HepG2 (cell line): ENCODE measurements at regions not wholly inside any gene's neighbourhood (a gene's known extent, or its start where the extent isn't known, plus 50 kb on each side); places are given as distances from the start of the nearest gene placed in this dataset.
"Not testable (repeated sequence)": the region's sequence is repeated elsewhere in the genome, so short reads cannot be mapped to it uniquely, and the experiment has no call there.

Experiments used
- ATAC-seq: fragments of 200-7000 bp; cut with Tn5 transposase; 3 replicates; pipeline ENCODE4 v1.9.1; 2020; ENCODE audit warnings: mild to moderate bottlenecking, moderate library complexity
- BruUV-seq: library from RNA; stranded (reverse); fragments of 400-500 nt; replicated peaks from 2 replicates; lab custom pipeline; 2021; lab: Mats Ljungman, UMichigan
- CTCF ChIA-PET: fragments of 300-600 bp; formaldehyde crosslinking; extraction: SDS; loops from one replicate; lab custom pipeline; 2021; ENCODE audit warnings: low total read pairs, inconsistent platforms, low intra/inter-chr PET ratio; lab: Yijun Ruan, JAX
- POLR2A ChIA-PET: fragments of 350-600 bp; sonication (Branson Sonifier 250); formaldehyde crosslinking; loops from one replicate; lab custom pipeline; 2020; ENCODE audit warnings: antibody characterized with exemption, inconsistent platforms; lab: Yijun Ruan, JAX
- DNase-seq: peaks from one replicate; pipeline ENCODE4 v3.0.0-alpha.2; 2015; ENCODE audit warnings: low spot score
- FAIRE-seq: peaks from 3 replicates; lab custom pipeline; 2011; peaks lifted over from hg19 to GRCh38; lab: Jason Lieb, UNC
- H2AFZ ChIP-seq: one replicate; pipeline ENCODE4 v1.6.1; 2011; ENCODE audit warnings: low read length, inconsistent platforms
- H3K27ac ChIP-seq: fragments of 300-600 bp; 3 replicates; pipeline ENCODE4 v1.8.0; 2011; ENCODE audit warnings: mixed run types, mild to moderate bottlenecking, mixed read lengths, low read length, inconsistent platforms; ENCODE audit not compliant: insufficient read depth; ENCODE audit errors: extremely low read length
- H3K27me3 ChIP-seq, 2 experiments: fragments of 200-600 bp in 1 of 2; 2 replicates in 1 of 2; 3 replicates in 1 of 2; pipeline versions ENCODE4 v1.6.0 to v1.8.0; 2011; ENCODE audit warnings: low read length in 2 of 2, mild to moderate bottlenecking in 2 of 2, moderate library complexity in 2 of 2, inconsistent platforms in 1 of 2; ENCODE audit not compliant: insufficient read depth in 2 of 2, control insufficient read depth in 1 of 2
- H3K36me3 ChIP-seq, 2 experiments: fragments of 200-600 bp in 1 of 2; replicated peaks in 1 of 2; 2 replicates in 1 of 2; 3 replicates in 1 of 2; pipeline versions ENCODE4 v1.5.1 to v1.8.0; 2011; ENCODE audit warnings: low read length in 2 of 2, inconsistent platforms in 1 of 2; ENCODE audit not compliant: insufficient read depth in 2 of 2, control insufficient read depth in 1 of 2
- H3K4me1 ChIP-seq: 2 replicates; pipeline ENCODE4 v1.5.1; 2012; ENCODE audit warnings: low read length, inconsistent platforms; ENCODE audit not compliant: insufficient read depth
- H3K4me2 ChIP-seq: 2 replicates; pipeline ENCODE4 v1.6.0; 2011; ENCODE audit warnings: low read depth, low read length, inconsistent platforms
- H3K4me3 ChIP-seq, 3 experiments: fragments of 200-600 bp in 1 of 3; sonication (generic), shearing (Covaris generic) in 1 of 3; replicated peaks in 1 of 3; 2 replicates each; pipeline ENCODE4 v1.5.1; 2011 to 2016; ENCODE audit warnings: low read length in 3 of 3, inconsistent platforms in 2 of 3, low read depth in 2 of 3, mild to moderate bottlenecking in 2 of 3, control low read depth in 1 of 3, mixed read lengths in 1 of 3; ENCODE audit not compliant: insufficient read depth in 1 of 3
- H3K79me2 ChIP-seq: one replicate; pipeline ENCODE4 v1.6.1; 2011; ENCODE audit warnings: low read length, inconsistent platforms; ENCODE audit not compliant: insufficient read depth
- H3K9ac ChIP-seq: 2 replicates; pipeline ENCODE4 v1.6.0; 2011; ENCODE audit warnings: mild to moderate bottlenecking, low read depth, low read length, inconsistent platforms; ENCODE audit not compliant: insufficient read depth
- H3K9me3 ChIP-seq: 2 replicates; pipeline ENCODE4 v1.5.1; 2012; ENCODE audit warnings: mild to moderate bottlenecking, low read length
- H4K20me1 ChIP-seq: 2 replicates; pipeline ENCODE4 v1.6.0; 2011; ENCODE audit warnings: inconsistent platforms, mild to moderate bottlenecking, low read length, moderate library complexity; ENCODE audit not compliant: insufficient read depth
- ELF1 ChIP-seq: sonication (generic); formaldehyde crosslinking; IDR thresholded peaks from 2 replicates; pipeline ENCODE4 v1.4.0; 2020; ENCODE audit warnings: missing genetic modification reagents
- EZH2 ChIP-seq: conservative IDR thresholded peaks from 2 replicates; pipeline ENCODE4 v1.6.1; 2012; ENCODE audit warnings: mild to moderate bottlenecking, low read depth, low read length, moderate library complexity
- KAT7 ChIP-seq: IDR thresholded peaks from 2 replicates; pipeline ENCODE4 v1.6.1; 2018; ENCODE audit warnings: borderline replicate concordance, missing compliant biosample characterization
- SOX13 ChIP-seq, 3 experiments: fragments of 450-650 bp in 1 of 3; sonication (generic) in 1 of 3; formaldehyde crosslinking in 1 of 3; IDR thresholded peaks in 2 of 3; conservative IDR thresholded peaks in 1 of 3; 2 replicates each; pipeline versions ENCODE4 v1.5.0 to v1.6.1; 2016 to 2020; ENCODE audit warnings: antibody characterized with exemption in 1 of 3, mild to moderate bottlenecking in 1 of 3, missing compliant biosample characterization in 1 of 3, missing genetic modification reagents in 1 of 3, moderate library complexity in 1 of 3
- SRSF1 ChIP-seq: fragments of 200-400 bp; formaldehyde crosslinking; optimal IDR thresholded peaks from 2 replicates; pipeline ENCODE3; 2017; ENCODE audit warnings: mild to moderate bottlenecking, low read depth, low read length, moderate library complexity
- THYN1 ChIP-seq: sonication (generic); formaldehyde crosslinking; IDR thresholded peaks from 2 replicates; pipeline ENCODE4 v1.8.1; 2023; ENCODE audit warnings: low read depth, mild to moderate bottlenecking, moderate library complexity, missing genetic modification reagents, borderline replicate concordance
- YEATS4 ChIP-seq: sonication (generic); formaldehyde crosslinking; IDR thresholded peaks from 2 replicates; pipeline ENCODE4 v1.4.0; 2020; ENCODE audit warnings: missing genetic modification reagents, borderline replicate concordance
- ZFP37 ChIP-seq: sonication (generic); formaldehyde crosslinking; IDR thresholded peaks from 2 replicates; pipeline ENCODE4 v1.4.0; 2020; ENCODE audit warnings: missing genetic modification reagents, borderline replicate concordance
- ZNF768 ChIP-seq: sonication (generic); formaldehyde crosslinking; IDR thresholded peaks from 2 replicates; pipeline ENCODE4 v1.4.0; 2020; ENCODE audit warnings: missing genetic modification reagents
- WGBS: methylation state at CpG from one replicate; pipeline ENCODE4 v1.1.6; 2017; ENCODE audit warnings: low lambda C conversion rate; 5-methylcytosine and 5-hydroxymethylcytosine counted together
- in situ Hi-C: cut with HindIII; loops from 2 replicates; pipeline ENCODE4 v1.10.0; 2017; ENCODE audit warnings: low pct_unique_long_range_greater_than_20kb; ENCODE audit not compliant: extremely low pct_ligation_motif_present
- intact Hi-C: fragments of 100-400 bp; cut with micrococcal nuclease; formaldehyde crosslinking; loops from one replicate; pipeline ENCODE4 v1.10.0; 2022; ENCODE audit not compliant: unreplicated experiment
- TF ChIP-seq, protein P1 (sequence below): sonication (generic); formaldehyde crosslinking; IDR thresholded peaks from 2 replicates; pipeline ENCODE4 v1.4.0; 2020; ENCODE audit warnings: missing genetic modification reagents
- TF ChIP-seq, protein P2 (sequence below): sonication (generic); formaldehyde crosslinking; IDR thresholded peaks from 2 replicates; pipeline ENCODE4 v1.4.0; 2020; ENCODE audit warnings: mild to moderate bottlenecking, low read depth, missing genetic modification reagents
- TF ChIP-seq, protein P3 (sequence below): sonication (generic); formaldehyde crosslinking; IDR thresholded peaks from 2 replicates; pipeline ENCODE4 v1.8.0; 2022; ENCODE audit warnings: mild to moderate bottlenecking, missing genetic modification reagents

DNA sequence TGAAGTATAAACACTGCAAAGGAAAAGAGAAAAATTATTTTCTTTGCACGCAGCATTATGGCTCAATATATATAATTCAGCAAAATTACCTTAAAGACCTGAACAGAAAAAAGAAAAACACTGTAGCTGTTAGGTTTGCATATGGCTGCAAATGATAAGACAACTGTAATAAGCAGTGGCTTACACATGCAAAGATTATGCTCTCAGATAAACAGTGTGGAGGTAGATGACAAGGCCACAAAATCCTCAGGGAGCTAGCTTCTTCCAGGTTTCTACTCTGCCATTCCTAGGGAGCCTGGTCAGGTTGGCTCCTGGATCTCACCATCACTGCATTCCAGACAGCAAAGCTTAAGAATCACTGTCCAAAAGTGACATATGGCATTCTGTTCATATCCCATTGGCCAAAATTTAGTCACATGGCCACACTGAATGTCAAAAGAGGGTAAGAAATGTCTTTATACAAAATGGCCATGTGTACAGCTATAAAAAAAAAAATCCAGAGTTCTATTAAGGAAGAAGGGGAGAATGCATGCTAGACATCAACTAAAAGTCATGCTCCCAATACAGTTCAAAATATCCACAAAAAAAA lies 195.2 kb upstream of the SLC7A11 start:
- no TSS peak for BruUV-seq
- POLR2A ChIA-PET: no interaction called here
- 0% methylated on average over 1 of the region's 1 CpG for WGBS
- ATAC-seq (no peak), DNase-seq (no peak), FAIRE-seq (no peak)
- Histone ChIP-seq H3K27ac (no peak overlapping the region), H3K36me3 (no peaks in the 10 kb centered on the region), H3K9ac (no peak overlapping the region), H3K9me3 (no peaks in the 10 kb centered on the region), H3K4me1 (no peaks in the 10 kb centered on the region), H2AFZ (no peak overlapping the region), H4K20me1 (no peaks in the 10 kb centered on the region), H3K4me3 (no peak overlapping the region), H3K27me3 (no peaks in the 10 kb centered on the region), H3K4me2 (no peak overlapping the region), H3K79me2 (no peaks in the 10 kb centered on the region)
- intact Hi-C loops (no loop called here), in situ Hi-C loops (no loop called here)
- TF ChIP-seq, protein P1, sequence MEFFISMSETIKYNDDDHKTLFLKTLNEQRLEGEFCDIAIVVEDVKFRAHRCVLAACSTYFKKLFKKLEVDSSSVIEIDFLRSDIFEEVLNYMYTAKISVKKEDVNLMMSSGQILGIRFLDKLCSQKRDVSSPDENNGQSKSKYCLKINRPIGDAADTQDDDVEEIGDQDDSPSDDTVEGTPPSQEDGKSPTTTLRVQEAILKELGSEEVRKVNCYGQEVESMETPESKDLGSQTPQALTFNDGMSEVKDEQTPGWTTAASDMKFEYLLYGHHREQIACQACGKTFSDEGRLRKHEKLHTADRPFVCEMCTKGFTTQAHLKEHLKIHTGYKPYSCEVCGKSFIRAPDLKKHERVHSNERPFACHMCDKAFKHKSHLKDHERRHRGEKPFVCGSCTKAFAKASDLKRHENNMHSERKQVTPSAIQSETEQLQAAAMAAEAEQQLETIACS: no peak
- TF ChIP-seq KAT7: no peak
- TF ChIP-seq, protein P2, sequence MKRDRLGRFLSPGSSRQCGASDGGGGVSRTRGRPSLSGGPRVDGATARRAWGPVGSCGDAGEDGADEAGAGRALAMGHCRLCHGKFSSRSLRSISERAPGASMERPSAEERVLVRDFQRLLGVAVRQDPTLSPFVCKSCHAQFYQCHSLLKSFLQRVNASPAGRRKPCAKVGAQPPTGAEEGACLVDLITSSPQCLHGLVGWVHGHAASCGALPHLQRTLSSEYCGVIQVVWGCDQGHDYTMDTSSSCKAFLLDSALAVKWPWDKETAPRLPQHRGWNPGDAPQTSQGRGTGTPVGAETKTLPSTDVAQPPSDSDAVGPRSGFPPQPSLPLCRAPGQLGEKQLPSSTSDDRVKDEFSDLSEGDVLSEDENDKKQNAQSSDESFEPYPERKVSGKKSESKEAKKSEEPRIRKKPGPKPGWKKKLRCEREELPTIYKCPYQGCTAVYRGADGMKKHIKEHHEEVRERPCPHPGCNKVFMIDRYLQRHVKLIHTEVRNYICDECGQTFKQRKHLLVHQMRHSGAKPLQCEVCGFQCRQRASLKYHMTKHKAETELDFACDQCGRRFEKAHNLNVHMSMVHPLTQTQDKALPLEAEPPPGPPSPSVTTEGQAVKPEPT (CRISPR knock-in tag): no peak
- no peak for TF ChIP-seq SRSF1
- TF ChIP-seq EZH2: no peak
- no peak for TF ChIP-seq ZNF768 (CRISPR knock-in tag)
- TF ChIP-seq ELF1 (CRISPR knock-in tag): no peak
- TF ChIP-seq SOX13 (IDR thresholded peaks at IDR 0.05): no peak
- no peak for TF ChIP-seq SOX13 (CRISPR knock-in tag; conservative IDR thresholded peaks at IDR 0.05 in 1 of 2, IDR thresholded peaks at IDR 0.05 in 1 of 2)
- TF ChIP-seq YEATS4 (CRISPR knock-in tag): no peak
- no peak for TF ChIP-seq THYN1 (CRISPR knock-in tag)
- TF ChIP-seq ZFP37 (CRISPR knock-in tag): no peak
- TF ChIP-seq, protein P3, sequence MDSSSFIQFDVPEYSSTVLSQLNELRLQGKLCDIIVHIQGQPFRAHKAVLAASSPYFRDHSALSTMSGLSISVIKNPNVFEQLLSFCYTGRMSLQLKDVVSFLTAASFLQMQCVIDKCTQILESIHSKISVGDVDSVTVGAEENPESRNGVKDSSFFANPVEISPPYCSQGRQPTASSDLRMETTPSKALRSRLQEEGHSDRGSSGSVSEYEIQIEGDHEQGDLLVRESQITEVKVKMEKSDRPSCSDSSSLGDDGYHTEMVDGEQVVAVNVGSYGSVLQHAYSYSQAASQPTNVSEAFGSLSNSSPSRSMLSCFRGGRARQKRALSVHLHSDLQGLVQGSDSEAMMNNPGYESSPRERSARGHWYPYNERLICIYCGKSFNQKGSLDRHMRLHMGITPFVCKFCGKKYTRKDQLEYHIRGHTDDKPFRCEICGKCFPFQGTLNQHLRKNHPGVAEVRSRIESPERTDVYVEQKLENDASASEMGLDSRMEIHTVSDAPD (CRISPR knock-in tag): no peak
- CTCF ChIA-PET: no interaction called here

DNA sequence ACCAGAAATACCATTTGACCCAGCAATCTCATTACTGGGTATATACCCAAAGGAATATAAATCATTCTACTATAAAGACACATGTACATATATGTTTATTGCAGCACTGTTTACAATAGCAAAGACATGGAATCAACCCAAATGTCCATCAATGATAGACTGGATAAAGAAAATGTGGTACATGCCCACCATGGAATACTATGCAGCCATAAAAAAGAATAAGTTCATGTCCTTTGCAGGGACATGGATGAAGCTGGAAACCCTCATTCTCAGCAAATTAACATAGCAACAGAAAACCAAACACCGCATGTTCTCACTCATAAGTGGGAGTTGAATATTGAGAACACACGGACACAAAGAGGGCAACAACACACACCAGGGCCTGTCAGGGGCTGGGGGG lies 193.6 kb upstream of the SLC7A11 start:
- 48% methylated on average over 2 of the region's 2 CpGs for WGBS
- FAIRE-seq, H3K27me3 ChIP-seq, H3K9me3 ChIP-seq, H2AFZ ChIP-seq, H3K9ac ChIP-seq, H3K79me2 ChIP-seq, POLR2A ChIA-PET, H3K4me1 ChIP-seq, DNase-seq, H4K20me1 ChIP-seq, BruUV-seq, H3K4me3 ChIP-seq, in situ Hi-C loops, H3K36me3 ChIP-seq, H3K27ac ChIP-seq, intact Hi-C loops, H3K4me2 ChIP-seq, CTCF ChIA-PET, ATAC-seq: not testable (repeated sequence)
